HG03060 (cell line): ENCODE measurements at regions not wholly inside any gene's neighbourhood (a gene's known extent, or its start where the extent isn't known, plus 50 kb on each side); places are given as distances from the start of the nearest gene placed in this dataset.

ENCODE experiments used
- ATAC-seq: cut with Tn5 transposase; IDR thresholded peaks from one replicate; pipeline ENCODE4 v1.9.1; 2021; ENCODE audit warnings: low read depth, moderate number of reproducible peaks; ENCODE audit not compliant: unreplicated experiment

GRCh38 chr13:60645676-60646075 lies 248.7 kb downstream of the TDRD3 start:
- peak; percentile 93 for ATAC-seq

- no peak for ATAC-seq
Observed at GRCh38 chr13:60642552-60642951, 245.5 kb downstream of the TDRD3 start.

GRCh38 chr13:60629158-60629557 lies 232.1 kb downstream of the TDRD3 start:
- ATAC-seq, result no peak

- no peak for ATAC-seq
Observed at GRCh38 chr13:60627071-60627686, 230.2 kb downstream of the TDRD3 start.
